NCI-H345 (cell line): ENCODE measurements at regions not wholly inside any gene's neighbourhood (a gene's known extent, or its start where the extent isn't known, plus 50 kb on each side); places are given as distances from the start of the nearest gene placed in this dataset.
"Not testable (repeated sequence)": the region's sequence is repeated elsewhere in the genome, so short reads cannot be mapped to it uniquely, and the experiment has no call there.

Experiments used
- DNase-seq: peaks from one replicate; lab custom pipeline; 2025; lab: John Stamatoyannopoulos, UW

DNA sequence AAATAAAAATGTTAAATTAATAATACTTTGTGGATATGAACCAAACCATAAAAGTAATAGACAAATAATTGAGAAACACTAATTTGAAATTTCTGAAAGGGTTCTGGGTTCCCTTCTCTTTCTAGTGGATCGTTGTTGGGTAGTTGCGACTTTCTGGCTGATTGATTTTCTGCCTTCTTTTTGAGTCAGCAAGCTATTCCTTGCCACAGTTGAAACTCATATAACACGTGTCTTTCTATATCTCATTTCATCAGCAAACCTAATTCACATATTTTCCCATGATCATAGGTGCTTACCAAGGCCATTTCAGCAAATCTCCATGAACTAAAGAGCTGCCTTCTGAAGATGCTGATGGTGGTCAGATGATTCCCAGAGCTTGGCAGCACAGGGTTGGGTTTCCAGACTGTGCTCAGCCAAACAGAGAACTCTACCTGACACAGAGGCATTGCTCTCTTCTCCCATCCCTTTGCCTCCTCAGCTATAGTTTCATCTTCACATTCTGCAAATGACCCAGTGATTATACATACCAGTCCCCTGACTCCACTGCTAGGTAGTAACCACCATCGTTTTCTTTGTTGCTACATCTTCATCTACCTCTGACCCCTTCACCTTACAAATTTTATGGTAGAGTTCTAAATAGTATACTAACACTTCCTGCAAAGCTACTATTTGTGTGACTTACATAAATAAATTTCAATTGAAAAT is 383.9 kb upstream of the DPH6 start:
- no peak for DNase-seq

DNA sequence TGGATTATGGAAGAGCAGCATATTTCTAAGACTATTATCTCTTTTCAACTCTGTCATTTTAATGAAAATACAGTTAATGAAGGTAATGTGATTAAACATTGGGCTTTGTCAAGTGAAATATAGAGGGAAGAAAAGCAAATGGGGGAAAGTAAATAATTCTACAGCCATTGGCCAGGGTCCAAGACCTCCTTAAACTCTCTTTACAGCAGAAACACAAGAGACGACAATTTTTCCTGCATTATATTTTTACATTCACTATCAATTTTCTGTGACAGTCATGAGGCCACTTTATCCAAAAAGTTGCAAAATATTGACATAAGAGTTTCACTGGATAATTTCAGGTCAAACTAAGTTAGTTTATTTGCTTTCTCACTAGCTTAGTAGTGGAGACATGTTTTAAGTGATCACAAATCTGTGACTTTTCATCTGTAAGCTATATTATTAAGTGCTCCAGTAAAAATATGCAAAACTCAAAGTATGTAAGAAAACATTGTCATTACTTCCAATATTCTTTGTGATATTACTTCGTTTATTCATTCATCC is 385.9 kb upstream of the DPH6 start:
- no peak for DNase-seq

DNA sequence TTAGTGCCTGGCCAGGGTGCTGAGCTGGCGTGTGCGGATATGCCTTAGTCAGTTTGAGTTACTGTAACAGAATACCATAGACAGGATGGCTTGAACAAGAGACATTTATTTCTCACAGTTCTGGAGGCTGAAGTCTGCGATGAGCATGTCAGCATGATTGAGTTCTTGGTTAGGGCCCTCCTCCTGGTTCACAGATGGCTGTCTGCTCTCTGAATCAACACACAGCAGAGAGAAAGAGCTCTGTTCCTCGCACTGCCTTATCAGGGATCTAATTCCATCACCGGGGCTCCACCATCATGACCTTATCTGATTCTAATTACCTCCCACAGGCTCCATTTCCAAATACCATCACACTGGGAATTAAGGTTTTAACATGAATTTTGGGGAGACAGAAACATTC is 386.6 kb upstream of the DPH6 start:
- DNase-seq, result no peak

DNA sequence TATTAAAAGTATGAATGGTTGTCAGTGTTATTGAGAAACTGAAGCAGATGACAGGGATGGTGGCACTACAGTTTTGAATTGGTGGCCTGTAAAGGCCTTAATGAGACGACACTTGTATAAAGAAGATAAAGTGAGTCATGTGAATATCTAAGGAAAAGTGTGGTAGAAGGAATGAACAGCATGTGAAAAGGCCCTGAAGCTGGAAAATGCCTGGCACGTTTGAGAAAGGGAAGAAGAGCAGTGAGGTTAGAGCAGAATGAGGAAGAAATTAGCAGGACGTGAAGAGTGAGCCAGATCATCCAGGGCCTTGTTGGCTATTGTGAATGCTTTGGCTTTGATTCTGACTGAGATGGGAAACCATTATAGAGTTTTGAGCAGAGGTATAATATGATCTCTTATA is 387.6 kb upstream of the DPH6 start:
- DNase-seq, result no peak

DNA sequence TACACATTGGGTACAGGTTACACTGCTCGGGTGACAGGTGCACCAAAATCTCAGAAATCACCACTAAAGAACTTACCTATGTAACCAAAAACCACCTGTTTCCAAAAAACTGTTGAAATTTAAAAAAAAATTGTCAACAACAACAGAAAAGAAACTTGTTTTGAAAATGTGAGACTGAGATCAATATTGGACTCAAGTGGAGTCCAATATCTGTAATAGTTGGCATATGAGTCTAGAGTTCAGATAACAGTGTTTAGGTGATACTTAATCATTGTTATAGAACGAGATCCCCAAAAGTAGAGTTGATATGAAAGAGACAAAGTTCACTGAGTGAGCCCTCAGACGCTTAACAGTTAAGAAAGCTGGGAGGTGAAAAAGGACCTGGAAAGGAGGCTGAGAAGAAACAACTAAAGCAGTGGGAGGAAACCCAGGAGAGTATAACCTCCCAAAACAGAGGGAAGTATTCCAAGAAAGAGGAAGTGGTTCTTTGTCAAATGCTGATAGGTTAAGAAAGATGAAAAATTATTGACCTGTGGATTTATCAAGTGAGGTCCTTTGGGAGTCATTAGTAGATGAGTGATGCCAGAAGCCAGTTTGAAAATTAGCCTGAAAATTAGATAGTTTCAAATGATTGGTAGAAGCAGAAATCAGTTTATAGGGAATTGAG is 388.6 kb upstream of the DPH6 start:
- no peak for DNase-seq

DNA sequence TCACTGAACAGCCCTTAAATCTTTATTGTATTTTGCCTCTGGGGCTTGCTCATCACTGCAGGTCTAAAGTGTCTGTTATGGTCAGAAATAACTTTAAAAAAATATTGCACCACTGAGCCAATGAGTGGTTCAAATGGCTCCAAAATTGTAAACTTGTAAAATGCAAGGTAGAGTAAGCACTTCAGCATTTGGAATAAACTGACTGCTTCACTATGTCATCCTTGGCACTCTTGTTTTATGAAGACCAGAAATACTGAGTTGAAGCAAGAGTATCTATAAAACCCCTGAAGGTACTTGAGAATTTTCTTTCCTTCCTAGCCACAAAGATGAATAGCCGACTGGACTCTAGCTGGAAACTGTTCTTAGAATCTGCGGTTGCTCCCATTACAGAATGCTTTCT is 390.3 kb upstream of the DPH6 start:
- peak; percentile 57 for DNase-seq

DNA sequence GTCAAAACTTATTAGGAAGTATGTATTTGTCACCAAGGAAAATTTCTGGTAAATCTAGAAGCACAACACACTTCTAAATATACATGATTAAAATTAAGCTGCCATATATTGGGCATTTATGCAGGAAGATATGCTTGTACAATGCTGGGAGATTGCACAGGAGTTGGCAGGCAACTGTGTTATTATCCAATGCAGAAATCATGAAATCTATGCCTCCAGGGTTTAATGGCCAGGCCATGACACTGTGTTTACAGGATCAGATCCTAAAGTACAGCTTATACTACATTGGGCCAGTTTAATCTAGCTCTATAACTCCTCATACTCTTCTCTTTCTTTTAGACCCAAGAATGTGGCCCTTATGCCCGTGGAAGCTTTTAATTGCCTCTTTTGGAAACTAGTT is 391.4 kb upstream of the DPH6 start:
- no peak for DNase-seq

DNA sequence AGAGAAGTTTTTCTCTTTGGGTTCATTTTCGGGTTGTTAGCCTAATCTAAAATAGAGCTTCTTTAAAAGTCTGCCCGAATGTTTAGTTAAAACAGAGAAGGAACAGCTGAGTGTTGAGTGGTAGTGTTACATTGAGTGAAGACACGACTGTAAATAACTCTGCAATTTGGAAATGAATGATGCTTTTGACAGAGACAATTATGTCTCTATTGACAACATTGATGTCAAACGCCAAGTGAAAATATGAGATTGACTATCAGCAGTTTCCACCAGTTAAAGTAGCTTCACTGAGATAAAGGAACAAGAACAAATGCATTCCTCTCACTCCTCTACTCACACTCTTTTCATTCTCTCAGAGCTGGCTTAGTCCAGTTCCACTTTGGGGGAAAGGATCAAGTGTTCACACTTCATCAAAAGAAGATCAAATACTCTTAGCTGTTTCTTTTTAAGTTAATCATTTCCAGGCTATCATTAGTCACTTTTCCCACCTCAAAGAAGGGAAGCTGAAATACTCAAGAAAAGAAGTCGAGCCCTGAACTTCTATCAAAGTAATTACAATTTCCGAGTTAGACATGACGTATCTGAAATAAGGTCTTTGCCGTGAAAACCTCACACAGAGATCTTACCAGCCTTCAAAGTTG is 399.1 kb upstream of the DPH6 start:
- no peak for DNase-seq

DNA sequence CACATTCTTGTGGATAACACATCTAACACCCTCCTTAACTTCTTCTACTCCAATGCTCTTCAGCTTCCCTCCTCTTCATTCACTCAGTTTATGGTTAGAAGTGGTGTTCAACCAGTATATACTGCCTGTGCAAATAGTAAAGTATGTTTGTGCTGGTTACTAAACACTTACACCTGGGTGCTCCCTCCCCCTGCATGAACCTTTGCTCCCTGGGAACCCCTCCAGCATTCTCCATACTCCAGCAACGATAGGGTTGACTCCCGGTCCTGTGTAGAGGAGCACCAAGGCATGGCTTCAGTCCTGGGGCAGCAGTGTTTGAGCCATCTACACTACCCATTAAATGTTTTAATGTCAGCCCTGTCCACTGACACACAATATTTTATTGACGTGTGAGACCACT is 407.5 kb upstream of the DPH6 start:
- no peak for DNase-seq

DNA sequence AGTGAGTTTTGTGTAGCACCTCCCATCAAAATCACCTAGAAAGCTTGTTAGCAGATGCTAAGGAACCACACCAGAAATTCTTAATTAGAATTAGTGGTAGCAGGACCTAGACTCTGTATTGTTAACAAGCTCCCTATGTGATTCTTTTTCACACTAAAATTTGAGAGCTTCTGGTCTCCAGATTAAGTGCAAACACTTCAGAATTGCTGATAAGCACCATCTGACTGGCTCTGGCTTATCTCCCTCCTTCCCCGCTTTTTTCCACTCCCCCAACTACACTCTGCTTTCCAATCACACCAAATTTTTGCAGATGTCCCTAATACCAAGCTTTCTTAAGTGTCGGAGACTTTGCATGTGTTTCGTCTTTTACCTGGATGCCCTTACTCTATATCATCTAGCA is 410.1 kb upstream of the DPH6 start:
- no peak for DNase-seq

DNA sequence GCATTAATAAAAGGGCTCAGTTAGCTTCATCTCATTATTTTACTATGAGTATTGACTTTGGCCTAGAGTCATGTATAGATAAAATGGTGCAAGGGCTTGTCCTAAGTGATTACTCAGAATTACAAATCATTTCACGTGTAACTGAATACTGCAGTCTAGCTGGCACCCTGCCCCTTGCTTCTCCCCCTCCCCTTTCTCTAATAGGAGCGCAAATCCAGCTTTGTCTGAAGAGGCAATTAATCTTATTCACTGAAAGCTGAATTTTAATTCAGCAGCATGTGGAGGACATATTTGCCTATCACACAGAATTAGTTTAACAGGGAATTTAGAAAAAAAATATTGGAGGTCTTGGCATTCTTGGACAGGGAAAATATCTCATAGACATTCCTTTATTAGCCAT is 412.1 kb upstream of the DPH6 start:
- DNase-seq, result peak; percentile 63

DNA sequence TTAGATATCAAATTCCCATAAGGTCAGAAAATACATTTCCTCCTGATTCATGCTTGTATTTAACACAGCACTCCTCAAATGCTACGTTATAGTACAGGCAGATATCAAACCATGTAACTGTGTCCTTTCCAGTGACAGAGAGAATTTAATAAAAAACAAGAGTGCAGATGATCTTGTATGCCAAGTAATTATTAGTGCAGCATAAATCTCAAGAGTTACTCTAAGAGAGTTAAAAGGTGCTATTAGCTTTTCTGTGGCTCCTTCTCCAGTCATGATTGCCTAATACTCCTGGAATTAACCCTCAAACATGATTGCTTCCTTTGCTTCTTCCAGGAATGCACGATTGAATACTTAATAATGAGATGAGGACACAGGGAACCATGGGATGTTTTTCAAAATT is 413.0 kb upstream of the DPH6 start:
- DNase-seq, result no peak

DNA sequence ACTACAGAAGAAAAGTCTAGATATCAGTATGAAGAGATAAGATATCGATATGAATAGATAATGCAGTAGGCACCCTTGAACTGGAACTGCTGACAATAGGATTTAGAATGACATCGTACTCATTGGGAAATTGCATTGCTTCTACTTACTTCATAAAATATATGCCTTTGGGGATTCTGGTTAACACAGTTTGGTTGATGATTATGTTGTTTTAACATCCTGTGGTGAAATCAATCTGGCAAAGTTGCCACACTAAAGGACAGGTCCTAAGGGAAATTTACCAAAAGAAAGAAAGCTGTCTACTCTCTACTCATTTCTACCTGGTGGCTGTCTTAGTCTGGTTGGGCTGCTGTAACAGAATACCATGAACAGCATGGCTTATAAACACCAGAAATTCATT is 417.4 kb upstream of the DPH6 start:
- no peak for DNase-seq

DNA sequence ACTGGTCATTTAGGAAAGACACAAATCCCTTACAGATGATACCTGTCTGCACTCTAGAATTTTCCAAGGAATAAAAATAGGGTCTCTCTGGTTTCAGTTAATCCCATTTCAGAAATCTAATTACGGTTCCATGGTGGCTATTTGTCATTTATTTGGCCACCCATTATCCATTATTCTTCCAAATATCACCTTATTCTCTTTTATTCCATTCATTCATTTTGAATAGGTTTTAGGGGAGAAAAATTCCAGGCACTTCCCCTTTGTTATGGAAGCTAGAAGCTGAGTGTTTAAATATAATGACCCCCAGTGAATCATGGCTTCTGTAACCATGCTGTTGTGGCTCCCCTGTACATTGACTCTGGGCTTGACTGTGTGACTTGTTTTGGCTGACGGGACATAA is 420.8 kb upstream of the DPH6 start:
- no peak for DNase-seq

DNA sequence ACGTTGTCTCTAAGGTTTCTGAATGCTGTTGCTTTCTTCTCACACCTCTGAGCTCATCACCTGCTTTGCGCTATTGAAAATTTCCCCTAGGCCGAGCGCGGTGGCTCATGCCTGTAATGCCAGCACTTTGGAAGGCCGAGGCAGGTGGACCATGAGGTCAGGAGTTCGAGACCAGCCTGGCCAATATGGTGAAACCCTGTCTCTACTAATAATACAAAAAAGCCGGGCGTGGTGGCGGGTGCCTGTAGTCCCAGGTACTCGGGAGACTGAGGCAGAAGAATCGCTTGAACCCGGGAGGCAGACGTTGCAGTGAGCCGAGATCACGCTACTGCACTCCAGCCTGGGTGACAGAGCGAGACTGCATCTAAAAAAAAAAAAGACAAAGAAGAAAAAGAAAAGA is 422.0 kb upstream of the DPH6 start:
- DNase-seq, result not testable (repeated sequence)

DNA sequence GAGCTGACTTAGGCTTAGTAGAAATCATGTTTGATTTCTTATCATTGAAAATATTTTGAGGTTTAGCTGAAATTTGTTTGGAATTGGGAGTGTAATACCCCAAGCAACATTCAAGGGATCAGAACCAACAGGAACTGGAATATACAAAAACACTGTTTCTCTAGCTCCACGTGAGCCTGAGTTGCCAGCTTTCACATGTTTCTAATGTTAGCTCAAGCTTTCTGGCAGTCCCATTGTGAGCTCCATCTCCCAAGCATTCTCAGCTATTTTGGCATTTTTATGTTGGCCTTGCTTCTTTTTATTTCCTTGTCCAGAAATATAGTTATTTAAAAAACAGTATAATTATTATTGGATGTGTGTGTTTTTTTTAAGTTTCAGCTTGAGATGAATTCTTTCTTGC is 427.1 kb upstream of the DPH6 start:
- no peak for DNase-seq

DNA sequence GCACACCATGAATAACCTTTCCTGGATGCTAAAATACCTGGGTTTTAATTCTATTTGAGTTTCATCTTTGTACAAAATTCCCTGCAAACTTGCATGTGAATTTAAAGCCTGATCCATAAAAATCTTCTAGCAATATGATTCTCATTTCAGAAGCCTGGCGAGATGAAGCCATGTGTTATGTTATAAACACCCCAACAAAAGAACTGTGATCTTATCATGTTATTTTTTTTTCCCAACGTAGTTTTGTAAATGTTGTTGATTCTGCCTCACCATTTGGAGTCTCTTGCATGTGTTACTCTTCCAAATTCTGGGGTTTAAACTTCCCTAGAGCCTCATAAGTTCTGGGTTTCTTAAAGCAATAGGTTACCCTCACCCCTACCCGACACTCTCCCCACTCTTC is 428.1 kb upstream of the DPH6 start:
- DNase-seq, result no peak

DNA sequence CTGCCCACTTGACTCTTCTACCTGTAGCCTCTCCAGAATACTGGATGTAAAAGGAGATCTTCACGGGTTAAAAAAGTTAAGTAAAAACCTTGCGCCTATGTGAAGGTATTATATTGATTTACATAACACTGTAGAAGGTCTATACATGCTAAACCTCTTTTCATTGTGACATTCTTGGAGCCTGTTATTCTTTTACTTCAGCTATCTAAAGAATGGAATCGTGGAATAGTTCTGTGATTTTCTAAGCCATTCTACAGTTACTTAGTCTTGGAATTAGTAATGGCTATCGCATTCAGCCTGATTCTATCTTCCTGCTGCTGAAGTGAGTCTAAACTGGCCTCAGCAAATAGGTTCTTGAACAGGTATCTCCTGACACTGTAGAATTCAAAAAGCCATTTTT is 430.0 kb upstream of the DPH6 start:
- no peak for DNase-seq

DNA sequence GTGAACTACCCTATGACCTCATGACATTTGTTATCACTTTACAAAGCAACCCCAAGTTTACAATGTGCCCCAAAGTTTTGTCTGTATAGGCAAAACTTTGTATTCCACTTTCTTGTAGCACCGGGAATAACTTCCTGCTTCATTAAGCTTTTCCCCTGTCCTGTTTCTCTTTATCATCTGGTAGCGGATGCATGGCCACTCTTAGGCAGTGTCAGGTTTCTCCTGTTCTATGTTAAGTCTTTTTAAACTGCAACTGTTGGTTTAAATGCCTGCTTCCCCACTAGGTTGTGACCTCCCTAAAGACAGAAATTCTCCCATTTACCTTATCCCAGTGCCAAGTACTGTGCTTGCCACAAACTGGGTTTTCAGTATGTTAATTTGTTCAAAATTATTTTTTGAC is 433.6 kb upstream of the DPH6 start:
- no peak for DNase-seq

DNA sequence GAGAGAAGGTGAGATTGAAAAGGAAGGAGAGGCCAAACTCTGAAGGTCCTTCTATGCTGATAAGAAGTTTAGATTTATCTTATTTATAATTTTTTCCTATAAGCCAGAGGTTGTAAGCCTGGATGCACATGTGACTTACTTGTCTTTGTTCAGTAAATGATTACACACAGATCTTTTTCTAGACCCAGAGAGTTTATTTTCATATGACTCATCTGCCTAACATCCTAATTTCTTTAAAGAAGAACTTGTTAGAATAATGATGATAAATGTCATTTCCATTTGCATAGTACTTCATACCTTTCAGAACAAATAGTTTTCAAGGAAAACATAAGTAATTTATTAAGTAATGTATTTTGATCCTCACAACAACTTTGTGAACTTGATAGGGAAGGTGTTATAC is 434.8 kb upstream of the DPH6 start:
- no peak for DNase-seq

DNA sequence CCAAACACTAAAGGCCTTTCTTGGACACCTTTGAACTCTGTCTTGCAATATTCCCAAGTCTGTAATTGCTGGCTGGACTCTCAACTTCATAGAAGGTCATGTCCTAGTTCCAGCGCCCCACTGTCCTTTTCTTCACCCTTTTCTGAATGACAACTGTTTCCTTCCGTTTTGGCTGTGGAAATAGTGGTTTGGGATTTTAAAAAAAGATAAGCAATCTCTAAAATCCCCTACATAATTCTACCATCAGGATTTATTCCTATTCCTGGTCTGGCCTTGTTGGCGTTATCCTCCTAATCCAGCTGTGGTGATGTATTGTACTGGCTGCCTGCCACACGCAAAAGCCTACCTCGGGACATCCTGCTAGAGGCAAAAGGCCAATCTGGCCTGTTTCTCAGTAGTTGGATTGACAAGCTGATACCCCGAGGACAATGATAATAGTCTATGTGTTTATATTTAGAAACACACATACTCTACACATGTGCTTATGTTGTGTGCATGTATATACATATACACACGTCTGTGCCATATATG is 440.3 kb upstream of the DPH6 start:
- DNase-seq, result no peak

DNA sequence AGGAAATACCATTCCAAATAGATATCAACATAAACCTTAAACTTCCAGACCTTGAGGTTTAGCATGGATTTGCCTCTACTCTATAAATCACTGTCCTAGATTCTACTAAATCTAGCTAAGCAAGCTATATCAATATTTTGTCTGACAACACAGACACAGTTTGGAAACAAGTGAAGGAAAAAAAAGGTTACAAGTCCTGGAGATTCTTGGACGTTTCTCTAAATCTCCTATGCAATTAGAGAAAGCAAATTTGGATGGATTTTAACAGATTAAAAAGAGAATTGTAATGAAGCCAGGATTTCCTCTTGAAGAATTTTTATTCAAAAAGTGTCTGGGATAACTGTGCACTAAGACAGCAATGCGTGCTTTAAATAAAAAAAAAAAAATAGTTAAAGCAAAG is 441.1 kb upstream of the DPH6 start:
- no peak for DNase-seq

DNA sequence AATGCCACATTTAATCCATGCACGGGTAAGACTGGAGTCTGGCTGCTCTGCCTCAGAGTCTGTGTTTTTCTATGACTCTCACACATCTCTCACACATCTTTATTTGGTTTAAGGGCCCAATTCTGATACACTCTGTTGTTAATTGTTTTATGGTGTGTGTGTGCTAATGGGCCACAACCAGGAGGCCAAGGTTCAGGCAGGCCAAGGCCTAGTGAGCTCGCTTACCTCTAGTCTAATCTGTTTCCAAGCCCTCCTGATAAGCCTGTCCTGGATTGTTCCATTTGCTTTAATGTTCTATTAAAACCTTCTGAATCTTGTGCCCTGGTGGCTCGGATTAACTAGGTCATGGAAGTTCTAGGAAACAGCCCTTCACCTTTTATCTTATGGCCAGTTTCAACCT is 445.4 kb upstream of the DPH6 start:
- no peak for DNase-seq
